ENCODE measurements at regions not wholly inside any gene's neighbourhood (a gene's known extent, or its start where the extent isn't known, plus 50 kb on each side); places are given as distances from the start of the nearest gene placed in this dataset.
A peak's percentile ranks its signal among the peaks of the same experiment; 100 is the strongest.
"Not testable (repeated sequence)": the region's sequence is repeated elsewhere in the genome, so short reads cannot be mapped to it uniquely, and the experiment has no call there.

- DNase-seq: no peak
These were observed 443.9 kb downstream of the BUD13 start for GRCh38 chr11:116328851-116329250.

GRCh38 chr11:116328391-116328790 is 444.4 kb downstream of the BUD13 start:
- no peak for DNase-seq

GRCh38 chr11:116326146-116326545 is 446.6 kb downstream of the BUD13 start:
- DNase-seq: no peak

- DNase-seq: no peak
These were observed 447.5 kb downstream of the BUD13 start for GRCh38 chr11:116325247-116325646.

GRCh38 chr11:116324077-116324476 is 448.7 kb downstream of the BUD13 start:
- not testable (repeated sequence) for DNase-seq

- no peak for DNase-seq
These were observed 455.6 kb downstream of the BUD13 start for GRCh38 chr11:116317212-116317611.

- no peak for DNase-seq
These were observed 458.8 kb downstream of the BUD13 start for GRCh38 chr11:116314006-116314405.

GRCh38 chr11:116312570-116313391 is 460.0 kb downstream of the BUD13 start:
- DNase-seq: peak; percentile 14

GRCh38 chr11:116311206-116311605 is 461.6 kb downstream of the BUD13 start:
- DNase-seq: no peak

- no peak for DNase-seq
These were observed 462.1 kb downstream of the BUD13 start for GRCh38 chr11:116310698-116311097.

GRCh38 chr11:116310226-116310625 is 462.6 kb downstream of the BUD13 start:
- peak; percentile 65 for DNase-seq

- DNase-seq: peak; percentile 53
These were observed 463.3 kb downstream of the BUD13 start for GRCh38 chr11:116309446-116309845.

- no peak for DNase-seq
These were observed 470.0 kb downstream of the BUD13 start for GRCh38 chr11:116302756-116303155.

- no peak for DNase-seq
These were observed 471.6 kb downstream of the BUD13 start for GRCh38 chr11:116301141-116301540.

GRCh38 chr11:116300232-116300631 is 472.6 kb downstream of the BUD13 start:
- DNase-seq: no peak

GRCh38 chr11:116294630-116295029 is 478.2 kb downstream of the BUD13 start:
- peak; percentile 77 for DNase-seq

GRCh38 chr11:116287866-116288265 is 484.9 kb downstream of the BUD13 start:
- DNase-seq: no peak

GRCh38 chr11:116285026-116285425 is 487.8 kb downstream of the BUD13 start:
- DNase-seq: no peak

GRCh38 chr11:116283300-116283699 is 489.5 kb downstream of the BUD13 start:
- DNase-seq: no peak

- DNase-seq: no peak
These were observed 490.3 kb downstream of the BUD13 start for GRCh38 chr11:116282481-116282880.

GRCh38 chr11:116281173-116282160 is 491.3 kb downstream of the BUD13 start:
- no peak for DNase-seq

- no peak for DNase-seq
These were observed 493.3 kb downstream of the BUD13 start for GRCh38 chr11:116279511-116279910.

GRCh38 chr11:116278076-116278475 is 494.7 kb downstream of the BUD13 start:
- no peak for DNase-seq
